Fibroblast of the conjunctiva (primary cell): ENCODE measurements at regions not wholly inside any gene's neighbourhood (a gene's known extent, or its start where the extent isn't known, plus 50 kb on each side); places are given as distances from the start of the nearest gene placed in this dataset.
"Not testable (repeated sequence)": the region's sequence is repeated elsewhere in the genome, so short reads cannot be mapped to it uniquely, and the experiment has no call there.

ENCODE experiments used
- DNase-seq: peaks from one replicate; pipeline ENCODE4 v3.0.0-alpha.2; 2010; ENCODE audit warnings: low read depth

GRCh38 chr3:78257951-78258530, 1218.1 kb downstream of the ROBO2 start:
- DNase-seq = no peak

GRCh38 chr3:78258798-78259197, 1218.9 kb downstream of the ROBO2 start:
- peak; percentile 64 for DNase-seq

- no peak for DNase-seq
These were observed 1220.5 kb downstream of the ROBO2 start for GRCh38 chr3:78260388-78260787.

- not testable (repeated sequence) for DNase-seq
These were observed 1226.7 kb downstream of the ROBO2 start for GRCh38 chr3:78266550-78266949.

- DNase-seq = no peak
These were observed 1227.3 kb downstream of the ROBO2 start for GRCh38 chr3:78267235-78267634.

GRCh38 chr3:78268087-78268486, 1228.2 kb downstream of the ROBO2 start:
- DNase-seq = no peak

- no peak for DNase-seq
These were observed 1229.1 kb downstream of the ROBO2 start for GRCh38 chr3:78268716-78269668.

- no peak for DNase-seq
These were observed 1233.4 kb downstream of the ROBO2 start for GRCh38 chr3:78273326-78273725.

GRCh38 chr3:78274475-78275065, 1234.7 kb downstream of the ROBO2 start:
- DNase-seq = no peak

GRCh38 chr3:78275420-78275852, 1235.5 kb downstream of the ROBO2 start:
- no peak for DNase-seq

- no peak for DNase-seq
These were observed 1237.3 kb downstream of the ROBO2 start for GRCh38 chr3:78277220-78277619.

- no peak for DNase-seq
These were observed 1237.9 kb downstream of the ROBO2 start for GRCh38 chr3:78277801-78278200.

- DNase-seq = no peak
These were observed 1239.2 kb downstream of the ROBO2 start for GRCh38 chr3:78279091-78279490.

- no peak for DNase-seq
These were observed 1241.5 kb downstream of the ROBO2 start for GRCh38 chr3:78281381-78281780.

GRCh38 chr3:78283994-78284393, 1244.1 kb downstream of the ROBO2 start:
- DNase-seq = no peak

GRCh38 chr3:78285032-78285728, 1245.3 kb downstream of the ROBO2 start:
- DNase-seq = no peak

GRCh38 chr3:78287085-78287484, 1247.2 kb downstream of the ROBO2 start:
- DNase-seq = no peak

- DNase-seq = no peak
These were observed 1253.4 kb downstream of the ROBO2 start for GRCh38 chr3:78293284-78293683.

- no peak for DNase-seq
These were observed 1264.2 kb downstream of the ROBO2 start for GRCh38 chr3:78304115-78304514.

GRCh38 chr3:78312851-78313250, 1273.0 kb downstream of the ROBO2 start:
- DNase-seq = no peak

- no peak for DNase-seq
These were observed 1273.4 kb downstream of the ROBO2 start for GRCh38 chr3:78313332-78313731.

- DNase-seq = no peak
These were observed 1274.4 kb downstream of the ROBO2 start for GRCh38 chr3:78314327-78314726.
